Gastroesophageal sphincter (tissue), 3 donors: ENCODE measurements at regions not wholly inside any gene's neighbourhood (a gene's known extent, or its start where the extent isn't known, plus 50 kb on each side); places are given as distances from the start of the nearest gene placed in this dataset.

ENCODE experiments used
- CTCF ChIP-seq, 4 experiments: fragments of 200-600 bp in 2 of 4; fragments of 450-650 bp in 2 of 4; sonication (generic) in 1 of 4; IDR thresholded peaks; one replicate each; pipeline ENCODE4 v1.5.1; 2017 to 2019; ENCODE audit warnings: antibody characterized with exemption in 4 of 4, mild to moderate bottlenecking in 2 of 4, moderate library complexity in 2 of 4
- EP300 ChIP-seq: sonication (generic); formaldehyde crosslinking; IDR thresholded peaks from one replicate; pipeline ENCODE4 v1.6.1; 2017; ENCODE audit warnings: antibody characterized with exemption, mild to moderate bottlenecking

GRCh38 chr15:93811305-93811704 lies 420.1 kb upstream of the MCTP2 start:
- TF ChIP-seq CTCF (IDR thresholded peaks at IDR 0.05) (no peak), EP300 (no peak)
